ENCODE measurements at regions not wholly inside any gene's neighbourhood (a gene's known extent, or its start where the extent isn't known, plus 50 kb on each side); places are given as distances from the start of the nearest gene placed in this dataset.
A peak's percentile ranks its signal among the peaks of the same experiment; 100 is the strongest.

GRCh38 chr6:15894973-15895725, 232.3 kb upstream of the DTNBP1 start:
- Histone ChIP-seq H3K27ac (ENCODE audit: low read depth in 1 of 2, low read length in 2 of 2) (no peak overlapping the region), H3K4me3 (replicated peaks in 1 of 3; ENCODE audit: low read depth in 2 of 3, low read length in 3 of 3) (no peak overlapping the region), H3K4me1 (ENCODE audit: control insufficient read depth in 1 of 2, insufficient read depth in 2 of 2, low read length in 2 of 2) (peaks cover 31 to 34% of the 10 kb centered on the region in 2 donors), H3K27me3 (ENCODE audit: control insufficient read depth in 2 of 2, insufficient read depth in 2 of 2, low read length in 2 of 2) (no peaks in the 10 kb centered on the region), H3K9ac (ENCODE audit: insufficient read depth, low read length, poor library complexity, severe bottlenecking) (no peak overlapping the region), H3K36me3 (replicated peaks in 1 of 2; ENCODE audit: control insufficient read depth in 1 of 2, insufficient read depth in 2 of 2, low read length in 2 of 2) (no peaks in the 10 kb centered on the region), H3K9me3 (replicated peaks in 1 of 2; ENCODE audit: control insufficient read depth in 1 of 2, insufficient read depth in 1 of 2, low read length in 2 of 2) (no peaks in the 10 kb centered on the region), H3K4me2 (replicated peaks; ENCODE audit: extremely low read depth, low read length, poor library complexity, severe bottlenecking) (no peak overlapping the region), H3K79me2 (ENCODE audit: insufficient read depth, low read length) (no peaks in the 10 kb centered on the region), H2AFZ (ENCODE audit: insufficient read depth, low read depth, low read length, poor library complexity, severe bottlenecking) (no peak overlapping the region), H4K20me1 (ENCODE audit: insufficient read depth, low read length) (no peaks in the 10 kb centered on the region)
- Mint-ChIP-seq H3K4me3 (no peak overlapping the region), H3K27me3 (ENCODE audit: low read depth in 3 of 3) (no peaks in the 10 kb centered on the region), H3K36me3 (no peaks in the 10 kb centered on the region), H3K9me3 (peaks cover 0 to 3% (median 2%) of the 10 kb centered on the region in 7 donors), H3K4me1 (peaks cover 51% of the 10 kb centered on the region), H3K27ac (no peak overlapping the region)
- intact Hi-C loops (cut with micrococcal nuclease) = no loop called here
- no peak for DNase-seq
- TF ChIP-seq CTCF (IDR thresholded peaks at IDR 0.05) = no peak
- no CpG with 5 or more reads among the region's 4 CpGs for WGBS (ENCODE audit: insufficient coverage)

DNA sequence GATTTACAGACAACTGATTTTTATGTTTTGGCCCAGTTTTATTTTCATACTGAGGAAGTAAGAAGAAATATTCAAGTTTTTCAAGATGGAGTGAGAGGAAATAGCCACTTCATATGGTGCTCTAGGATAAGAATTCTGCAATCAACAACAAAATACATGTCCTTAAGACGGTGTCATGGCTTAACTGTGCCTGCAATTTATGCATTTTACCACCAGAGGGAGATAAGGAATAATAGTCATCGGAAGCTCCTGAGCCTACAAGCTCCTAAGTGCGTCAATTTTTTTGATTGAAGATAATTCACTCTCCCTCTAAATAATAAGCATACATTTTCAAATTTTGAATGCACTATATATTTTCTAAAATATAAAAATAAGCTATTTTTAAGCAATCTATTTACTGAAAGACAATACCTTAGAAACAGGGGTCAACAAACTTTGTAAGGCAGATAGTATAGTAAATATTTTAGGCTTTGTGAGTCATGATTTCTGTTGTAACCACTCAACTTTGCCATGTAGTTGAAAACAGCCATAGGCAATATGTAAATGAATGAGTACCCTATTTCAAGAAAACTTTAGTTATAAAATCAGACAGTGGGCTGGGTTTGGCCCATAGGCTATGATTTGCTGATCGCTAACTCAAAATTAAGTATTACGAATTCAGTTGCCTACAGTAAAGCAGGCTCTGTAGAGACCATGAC, 230.9 kb upstream of the DTNBP1 start:
- Histone ChIP-seq H3K4me3 (replicated peaks in 1 of 3; ENCODE audit: low read depth in 2 of 3, low read length in 3 of 3) (no peak overlapping the region), H3K27ac (ENCODE audit: low read depth in 1 of 2, low read length in 2 of 2) (no peak overlapping the region), H3K4me1 (ENCODE audit: control insufficient read depth in 1 of 2, insufficient read depth in 2 of 2, low read length in 2 of 2) (peaks cover 45 to 48% of the 10 kb centered on the region in 2 donors), H3K27me3 (ENCODE audit: control insufficient read depth in 2 of 2, insufficient read depth in 2 of 2, low read length in 2 of 2) (no peaks in the 10 kb centered on the region), H2AFZ (ENCODE audit: insufficient read depth, low read depth, low read length, poor library complexity, severe bottlenecking) (no peak overlapping the region), H4K20me1 (ENCODE audit: insufficient read depth, low read length) (no peaks in the 10 kb centered on the region), H3K36me3 (replicated peaks in 1 of 2; ENCODE audit: control insufficient read depth in 1 of 2, insufficient read depth in 2 of 2, low read length in 2 of 2) (no peaks in the 10 kb centered on the region), H3K79me2 (ENCODE audit: insufficient read depth, low read length) (no peaks in the 10 kb centered on the region), H3K4me2 (replicated peaks; ENCODE audit: extremely low read depth, low read length, poor library complexity, severe bottlenecking) (no peak overlapping the region), H3K9me3 (replicated peaks in 1 of 2; ENCODE audit: control insufficient read depth in 1 of 2, insufficient read depth in 1 of 2, low read length in 2 of 2) (no peaks in the 10 kb centered on the region), H3K9ac (ENCODE audit: insufficient read depth, low read length, poor library complexity, severe bottlenecking) (no peak overlapping the region)
- peaks cover 0 to 3% (median 2%) of the 10 kb centered on the region in 7 donors for H3K9me3 Mint-ChIP-seq
- H3K36me3 Mint-ChIP-seq = no peaks in the 10 kb centered on the region
- peak in 2 of 3 donors; percentile 43 to 44 for DNase-seq
- H3K27ac Mint-ChIP-seq = no peak overlapping the region
- H3K4me3 Mint-ChIP-seq = no peak overlapping the region
- intact Hi-C loops (cut with micrococcal nuclease) = no loop called here
- peaks cover 64% of the 10 kb centered on the region for H3K4me1 Mint-ChIP-seq
- H3K27me3 Mint-ChIP-seq (ENCODE audit: low read depth in 3 of 3) = peaks cover 0 to 1% (median 0%) of the 10 kb centered on the region in 3 donors
- peak; percentile 72 for TF ChIP-seq CTCF (IDR thresholded peaks at IDR 0.05)
- WGBS (ENCODE audit: insufficient coverage) = 94% methylated on average over 2 of the region's 5 CpGs

Data from CD14-positive monocyte (primary cell).